ENCODE measurements at regions not wholly inside any gene's neighbourhood (a gene's known extent, or its start where the extent isn't known, plus 50 kb on each side); places are given as distances from the start of the nearest gene placed in this dataset.

- TF ChIP-seq ZNF274 (IDR thresholded peaks at IDR 0.05; ENCODE audit: low read depth, low read length) (no peak), YY1 (IDR thresholded peaks at IDR 0.05; ENCODE audit: insufficient read depth, insufficient read length) (no peak)
Measured at GRCh38 chr3:103002425-103003176, 567.8 kb downstream of the ZPLD1 start.
